ENCODE measurements at regions not wholly inside any gene's neighbourhood (a gene's known extent, or its start where the extent isn't known, plus 50 kb on each side); places are given as distances from the start of the nearest gene placed in this dataset.

GRCh38 chr4:11529625-11530201 lies 101.0 kb upstream of the HS3ST1 start (continued):
- TF ChIP-seq CTCF (IDR thresholded peaks at IDR 0.05; ENCODE audit: control extremely low read depth in 1 of 3, insufficient read depth in 1 of 3, low read depth in 1 of 3, low read length in 3 of 3) (no peak), KDM4A (IDR thresholded peaks at IDR 0.05; ENCODE audit: low read depth, low read length, severe bottlenecking) (no peak), SP4 (IDR thresholded peaks at IDR 0.05; ENCODE audit: low read length) (no peak), SUZ12 (IDR thresholded peaks at IDR 0.05; ENCODE audit: low read length) (no peak)
